Fibroblast of peridontal ligament (primary cell): ENCODE measurements at regions not wholly inside any gene's neighbourhood (a gene's known extent, or its start where the extent isn't known, plus 50 kb on each side); places are given as distances from the start of the nearest gene placed in this dataset.

Source experiments
- DNase-seq: peaks from one replicate; pipeline ENCODE4 v3.0.0-alpha.2; 2010; ENCODE audit errors: extremely low read depth

GRCh38 chr4:71691416-71692073 is 92.3 kb downstream of the GC start:
- DNase-seq: no peak

- no peak for DNase-seq
Observed at GRCh38 chr4:71689822-71690221, 94.1 kb downstream of the GC start.

DNA sequence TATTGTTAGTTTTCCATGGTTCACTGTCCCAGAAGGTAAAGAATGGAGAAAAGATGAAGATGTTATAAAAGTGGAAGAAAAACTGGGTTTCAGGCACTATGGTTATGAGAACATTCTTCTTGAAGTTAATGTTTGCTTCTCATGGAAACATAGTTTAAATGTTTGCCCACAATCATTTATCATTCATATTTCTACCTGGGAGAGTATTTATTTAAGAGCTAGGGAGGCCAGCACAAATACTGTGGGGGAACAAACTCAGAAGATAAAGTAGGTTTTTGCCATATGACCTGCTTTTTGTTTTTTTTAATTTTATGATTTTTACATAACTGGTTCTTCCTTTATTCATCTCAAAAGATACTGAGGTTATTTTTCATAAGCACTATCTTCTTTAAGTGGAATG is 96.8 kb downstream of the GC start:
- DNase-seq: no peak

DNA sequence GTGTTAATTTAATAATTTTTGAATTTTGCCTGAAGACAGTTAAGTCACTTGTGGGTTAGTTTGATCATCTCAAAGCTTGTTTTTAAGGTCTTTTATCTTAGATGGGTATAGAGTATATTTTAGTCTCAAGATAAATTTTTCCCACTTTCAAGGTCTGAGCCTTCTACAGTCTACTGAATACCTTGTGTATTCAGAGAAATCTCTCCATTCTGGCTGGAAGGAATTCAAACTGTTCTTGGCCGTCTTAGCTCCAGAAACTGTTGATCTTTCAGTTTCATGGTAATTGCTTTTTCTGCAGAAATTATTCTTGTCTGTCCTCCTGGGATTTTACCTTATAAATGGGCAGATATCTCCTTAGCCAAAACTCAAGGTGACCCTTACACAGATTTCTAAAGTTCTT is 97.9 kb downstream of the GC start:
- DNase-seq: no peak

- DNase-seq: no peak
Observed at GRCh38 chr4:71683309-71683708, 100.6 kb downstream of the GC start.

DNA sequence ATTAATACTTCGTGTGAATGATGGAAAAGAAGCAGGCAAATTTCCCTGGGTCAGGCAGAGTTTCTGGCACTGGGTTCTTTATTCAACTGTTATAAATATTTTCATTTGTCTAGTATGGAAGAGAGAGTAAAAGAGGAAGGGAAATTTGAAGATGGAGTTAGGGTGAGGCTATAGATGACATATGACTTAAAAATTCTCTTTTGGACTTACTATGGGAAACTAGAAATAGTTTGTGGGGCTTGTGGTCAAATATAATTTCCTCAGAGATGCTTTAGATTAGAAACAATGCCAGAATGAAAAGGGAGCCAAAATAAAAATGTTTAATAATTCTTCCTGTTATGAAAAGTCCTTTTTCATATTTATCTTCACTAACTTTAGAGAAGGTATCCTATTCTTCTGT is 103.2 kb downstream of the GC start:
- peak; percentile 46 for DNase-seq

GRCh38 chr4:71677568-71677967 is 106.3 kb downstream of the GC start:
- no peak for DNase-seq

GRCh38 chr4:71669291-71669690 is 114.6 kb downstream of the GC start:
- DNase-seq: no peak

- no peak for DNase-seq
Observed at GRCh38 chr4:71665358-71665757, 118.5 kb downstream of the GC start.

DNA sequence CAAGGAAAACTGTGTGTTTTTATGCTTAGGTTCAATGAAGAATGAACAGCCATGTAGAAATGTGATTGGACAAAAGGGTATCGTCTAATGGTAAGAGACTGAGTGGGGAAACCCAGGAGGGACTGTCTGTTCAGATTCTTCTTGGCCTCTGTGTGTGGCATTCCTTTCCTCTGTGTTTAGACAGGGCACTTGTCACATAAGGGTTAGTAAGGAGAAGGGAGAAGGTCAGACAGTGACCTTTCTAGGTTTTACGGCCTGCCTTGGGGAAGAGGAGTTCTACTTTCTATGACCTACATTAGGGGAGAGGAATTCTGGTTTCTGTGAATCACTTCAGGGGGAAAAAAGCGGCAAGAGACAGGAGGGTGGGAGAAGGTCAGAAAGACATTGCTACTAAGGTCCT is 119.5 kb downstream of the GC start:
- no peak for DNase-seq

DNA sequence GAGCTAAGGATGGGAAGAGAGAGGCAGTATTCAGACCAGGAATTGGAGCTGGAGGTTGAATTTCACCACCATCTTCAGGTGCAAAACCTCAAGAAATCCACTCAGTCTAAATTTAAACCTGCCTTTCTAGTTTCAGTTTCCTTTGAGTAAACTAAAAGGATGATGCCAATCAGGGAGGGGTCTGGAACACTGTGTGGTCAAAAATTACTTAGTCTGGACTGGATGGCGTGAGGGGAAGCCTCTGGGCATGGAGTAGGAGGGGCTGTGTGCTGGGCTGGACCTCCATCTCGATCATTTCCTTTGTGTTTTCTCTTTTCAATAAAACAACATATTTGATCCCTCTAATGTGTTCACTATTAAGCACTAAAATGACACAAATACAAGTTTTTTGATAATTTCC is 120.1 kb downstream of the GC start:
- no peak for DNase-seq

DNA sequence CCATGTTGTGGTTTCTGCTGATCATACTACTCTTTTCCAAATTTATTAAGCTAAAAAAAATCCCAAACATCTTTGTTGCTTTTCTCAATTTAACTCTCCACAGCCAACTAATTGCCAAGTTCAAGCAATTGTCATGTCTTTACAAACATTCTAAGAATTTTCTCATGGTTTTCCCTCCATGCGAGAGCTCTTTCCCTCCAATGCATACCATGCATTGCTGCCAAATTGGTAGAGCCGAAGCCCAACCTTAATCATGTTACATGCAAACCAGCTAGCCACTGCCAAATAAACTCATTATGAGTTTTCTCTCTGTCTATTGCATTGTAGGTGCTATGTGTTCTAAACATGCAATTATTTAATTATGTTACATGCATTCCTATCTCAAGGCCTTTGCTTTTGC is 123.9 kb downstream of the GC start:
- no peak for DNase-seq

- no peak for DNase-seq
Observed at GRCh38 chr4:71648923-71649322, 135.0 kb downstream of the GC start.

GRCh38 chr4:71648448-71648847 is 135.4 kb downstream of the GC start:
- no peak for DNase-seq

DNA sequence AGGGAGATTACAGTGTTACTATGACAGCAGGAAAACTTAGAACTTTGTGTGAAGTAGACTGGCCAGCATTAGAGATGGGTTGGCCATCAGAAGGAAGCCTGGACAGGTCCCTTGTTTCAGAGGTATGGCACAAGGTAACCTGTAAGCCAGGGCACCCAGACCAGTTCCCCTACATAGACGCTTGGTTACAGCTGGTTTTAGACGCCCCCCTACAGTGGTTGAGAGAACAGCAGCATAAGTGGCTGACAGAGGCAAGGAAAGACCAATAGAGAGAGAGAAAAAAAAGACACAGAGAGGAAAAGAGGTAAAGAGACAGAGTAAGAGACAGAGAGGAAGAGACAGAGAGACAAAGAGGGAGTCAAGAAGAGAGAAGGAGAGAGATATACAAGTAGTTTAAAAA is 144.5 kb downstream of the GC start:
- no peak for DNase-seq

DNA sequence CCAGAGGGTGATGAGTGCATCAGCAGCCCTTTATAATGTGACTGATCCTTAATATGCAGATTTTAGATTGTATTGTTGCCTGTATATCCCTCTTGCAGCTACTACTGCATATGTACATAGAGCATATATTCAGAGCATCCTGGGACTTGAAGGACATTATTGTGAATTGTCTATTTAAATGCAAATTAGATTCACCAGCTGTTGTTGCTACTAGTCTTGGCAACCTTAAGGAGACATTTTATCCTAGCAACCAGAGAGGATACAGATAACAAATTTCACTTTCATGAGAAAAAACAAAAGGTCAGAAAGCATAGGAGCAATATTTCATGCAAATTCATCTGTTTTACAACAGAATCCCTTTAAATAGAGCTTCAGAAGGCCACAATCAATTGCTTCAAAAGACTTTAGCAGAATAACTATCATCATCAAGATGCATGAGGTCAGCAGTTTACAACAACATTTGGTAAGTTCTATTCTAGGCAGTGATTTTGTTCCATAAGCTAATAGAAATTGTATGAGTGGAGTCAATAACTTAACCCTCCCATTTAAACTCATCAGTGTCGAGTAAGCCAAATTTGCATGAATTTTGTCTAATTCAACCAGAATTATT is 148.6 kb downstream of the GC start:
- DNase-seq: no peak

DNA sequence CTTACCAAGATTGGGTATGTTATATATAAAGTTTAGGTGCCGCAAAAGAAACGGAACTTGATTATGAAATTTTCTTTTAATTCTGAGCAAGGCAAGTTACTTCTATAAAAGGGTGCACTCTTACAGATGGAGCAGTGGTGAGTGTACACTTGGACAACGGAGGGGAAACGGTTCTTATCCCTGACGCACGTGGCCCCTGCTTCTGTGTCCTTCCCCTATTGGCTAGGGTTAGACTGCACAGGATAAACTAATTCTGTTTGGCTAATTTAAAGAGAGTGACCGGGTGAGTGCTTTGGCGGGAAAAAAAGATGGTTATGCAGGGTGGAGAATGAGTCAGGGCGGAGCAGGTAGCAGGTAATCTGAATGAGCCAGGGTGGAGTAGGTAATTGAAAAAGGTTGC is 149.5 kb downstream of the GC start:
- DNase-seq: no peak

- DNase-seq: no peak
Observed at GRCh38 chr4:71630803-71631202, 153.1 kb downstream of the GC start.

GRCh38 chr4:71625005-71625404 is 158.9 kb downstream of the GC start:
- DNase-seq: no peak
